PC-3 (cell line): ENCODE measurements at regions not wholly inside any gene's neighbourhood (a gene's known extent, or its start where the extent isn't known, plus 50 kb on each side); places are given as distances from the start of the nearest gene placed in this dataset.

Experiments
- ATAC-seq: fragments of 200-7000 bp; cut with Tn5 transposase; 2 replicates; pipeline ENCODE4 v1.9.1; 2020; ENCODE audit warnings: mild to moderate bottlenecking, moderate library complexity
- BruUV-seq: library from RNA; stranded (reverse); fragments of 400-500 nt; replicated peaks from 2 replicates; lab custom pipeline; 2021; lab: Mats Ljungman, UMichigan
- CTCF ChIA-PET: fragments of 300-600 bp; sonication (Branson Sonifier 250); formaldehyde crosslinking; loops from one replicate; lab custom pipeline; 2022; ENCODE audit warnings: antibody characterized with exemption; lab: Charles Lee
- POLR2A ChIA-PET: fragments of 300-600 bp; sonication (Branson Sonifier 250); formaldehyde crosslinking; loops from one replicate; lab custom pipeline; 2022; ENCODE audit warnings: antibody characterized with exemption; ENCODE audit not compliant: unreplicated experiment; lab: Charles Lee
- DNase-seq: peaks from one replicate; pipeline ENCODE4 v3.0.0-alpha.2; 2015
- H2AFZ ChIP-seq: fragments of 300-600 bp; sonication (generic); 2 replicates; pipeline ENCODE4 v1.6.0; 2016; ENCODE audit warnings: antibody characterized with exemption, low read length
- H3F3A ChIP-seq: fragments of 300-600 bp; sonication (generic); one replicate; pipeline ENCODE4 v1.6.0; 2017; ENCODE audit warnings: antibody characterized with exemption, low read length, control low read depth, mild to moderate bottlenecking; ENCODE audit not compliant: unreplicated experiment
- H3K27ac ChIP-seq: fragments of 300-600 bp; sonication (generic); 2 replicates; pipeline ENCODE4 v1.5.1; 2016; ENCODE audit warnings: mild to moderate bottlenecking, low read length
- H3K27me3 ChIP-seq: fragments of 300-600 bp; sonication (generic); 2 replicates; pipeline ENCODE4 v1.6.1; 2016; ENCODE audit warnings: low read length, mixed read lengths
- H3K36me3 ChIP-seq: fragments of 300-600 bp; sonication (generic); 2 replicates; pipeline ENCODE4 v1.6.1; 2016; ENCODE audit warnings: low read depth, mixed run types, low read length, mixed read lengths
- H3K4me1 ChIP-seq: fragments of 300-600 bp; sonication (generic); 2 replicates; pipeline ENCODE4 v1.5.1; 2016; ENCODE audit warnings: low read length; ENCODE audit not compliant: insufficient read depth
- H3K4me2 ChIP-seq: fragments of 300-600 bp; sonication (generic); 2 replicates; pipeline ENCODE4 v1.6.0; 2016; ENCODE audit warnings: low read length
- H3K4me3 ChIP-seq: fragments of 300-600 bp; sonication (generic); 2 replicates; pipeline ENCODE4 v1.5.1; 2016; ENCODE audit warnings: mild to moderate bottlenecking, low read length, mixed read lengths
- H3K79me2 ChIP-seq: fragments of 300-600 bp; sonication (generic); 2 replicates; pipeline ENCODE4 v1.6.1; 2017; ENCODE audit warnings: low read length, mixed read lengths
- H3K9ac ChIP-seq: fragments of 300-600 bp; sonication (generic); 2 replicates; pipeline ENCODE4 v1.6.0; 2016; ENCODE audit warnings: mild to moderate bottlenecking, low read length
- H3K9me2 ChIP-seq: fragments of 300-600 bp; sonication (generic); replicated peaks from 2 replicates; pipeline ENCODE4 v1.6.1; 2016; ENCODE audit warnings: mixed run types, low read length, mixed read lengths
- H3K9me3 ChIP-seq: fragments of 300-600 bp; sonication (generic); 2 replicates; pipeline ENCODE4 v1.6.1; 2016; ENCODE audit warnings: low read length, mixed read lengths
- H4K20me1 ChIP-seq: fragments of 300-600 bp; sonication (generic); 2 replicates; pipeline ENCODE4 v1.6.1; 2016; ENCODE audit warnings: low read length, mixed read lengths
- CTCF ChIP-seq: fragments of 300-600 bp; sonication (generic); conservative IDR thresholded peaks from 2 replicates; pipeline ENCODE4 v1.5.1; 2017; ENCODE audit warnings: antibody characterized with exemption, low read depth, mild to moderate bottlenecking, low read length
- EZH2 ChIP-seq: fragments of 300-600 bp; sonication (generic); IDR thresholded peaks from one replicate; pipeline ENCODE4 v1.6.1; 2017; ENCODE audit warnings: antibody characterized with exemption, mild to moderate bottlenecking, low read length; ENCODE audit not compliant: unreplicated experiment
- EZH2phosphoT487 ChIP-seq: fragments of 300-600 bp; sonication (generic); IDR thresholded peaks from 2 replicates; pipeline ENCODE4 v1.6.1; 2018; ENCODE audit warnings: mild to moderate bottlenecking, antibody characterized with exemption, low read length, borderline replicate concordance
- intact Hi-C: fragments of 100-400 bp; cut with micrococcal nuclease; formaldehyde crosslinking; loops from 2 replicates; pipeline ENCODE4 v1.9.0; 2023

- Histone ChIP-seq H3K4me3 (no peak overlapping the region), H3K4me2 (no peak overlapping the region), H3K27ac (no peak overlapping the region), H3F3A (no peaks in the 10 kb centered on the region), H3K27me3 (no peaks in the 10 kb centered on the region), H3K9me2 (no peaks in the 10 kb centered on the region), H3K9ac (no peak overlapping the region), H3K36me3 (no peaks in the 10 kb centered on the region), H3K4me1 (no peaks in the 10 kb centered on the region), H2AFZ (no peak overlapping the region), H3K79me2 (no peaks in the 10 kb centered on the region), H3K9me3 (no peaks in the 10 kb centered on the region), H4K20me1 (no peaks in the 10 kb centered on the region)
- ATAC-seq (no peak), DNase-seq (no peak)
- POLR2A ChIA-PET: no interaction called here
- CTCF ChIA-PET: no interaction called here
- TF ChIP-seq CTCF: no peak
- no peak for TF ChIP-seq EZH2
- BruUV-seq: no TSS peak
- intact Hi-C loops: no loop called here
Measured at GRCh38 chr12:19669793-19670192, 230.5 kb downstream of the AEBP2 start.

GRCh38 chr12:19671695-19672094 is 232.4 kb downstream of the AEBP2 start:
- no peaks in the 10 kb centered on the region for H3K79me2 ChIP-seq
- BruUV-seq: no TSS peak
- ChIA-PET POLR2A (no interaction called here), CTCF (no interaction called here)
- intact Hi-C loops: no loop called here
- H3K4me2 ChIP-seq: no peak overlapping the region
- H2AFZ ChIP-seq: no peak overlapping the region
- no peak for TF ChIP-seq CTCF
- no peak for TF ChIP-seq EZH2
- no peak for TF ChIP-seq EZH2phosphoT487
- ATAC-seq: no peak
- no peaks in the 10 kb centered on the region for H3K9me2 ChIP-seq
- H3K4me1 ChIP-seq: no peaks in the 10 kb centered on the region
- no peaks in the 10 kb centered on the region for H4K20me1 ChIP-seq
- no peaks in the 10 kb centered on the region for H3K36me3 ChIP-seq
- no peak overlapping the region for H3K9ac ChIP-seq
- H3K4me3 ChIP-seq: no peak overlapping the region
- no peak overlapping the region for H3K27ac ChIP-seq
- no peaks in the 10 kb centered on the region for H3F3A ChIP-seq
- H3K9me3 ChIP-seq: no peaks in the 10 kb centered on the region
- no peaks in the 10 kb centered on the region for H3K27me3 ChIP-seq
- no peak for DNase-seq

GRCh38 chr12:19674437-19674836 is 235.1 kb downstream of the AEBP2 start:
- Histone ChIP-seq H3F3A (no peaks in the 10 kb centered on the region), H3K9me3 (no peaks in the 10 kb centered on the region), H3K4me2 (no peak overlapping the region), H3K36me3 (no peaks in the 10 kb centered on the region), H3K9ac (no peak overlapping the region), H3K9me2 (no peaks in the 10 kb centered on the region), H3K27ac (no peak overlapping the region), H3K4me1 (no peaks in the 10 kb centered on the region), H3K4me3 (no peak overlapping the region), H2AFZ (no peak overlapping the region), H3K27me3 (no peaks in the 10 kb centered on the region), H3K79me2 (no peaks in the 10 kb centered on the region), H4K20me1 (no peaks in the 10 kb centered on the region)
- DNase-seq (no peak), ATAC-seq (no peak)
- TF ChIP-seq EZH2phosphoT487: no peak
- no peak for TF ChIP-seq CTCF
- no peak for TF ChIP-seq EZH2
- intact Hi-C loops: no loop called here
- BruUV-seq: no TSS peak
- ChIA-PET POLR2A (no interaction called here), CTCF (no interaction called here)
